ENCODE measurements at regions not wholly inside any gene's neighbourhood (a gene's known extent, or its start where the extent isn't known, plus 50 kb on each side); places are given as distances from the start of the nearest gene placed in this dataset.
"Not testable (repeated sequence)": the region's sequence is repeated elsewhere in the genome, so short reads cannot be mapped to it uniquely, and the experiment has no call there.

DNA sequence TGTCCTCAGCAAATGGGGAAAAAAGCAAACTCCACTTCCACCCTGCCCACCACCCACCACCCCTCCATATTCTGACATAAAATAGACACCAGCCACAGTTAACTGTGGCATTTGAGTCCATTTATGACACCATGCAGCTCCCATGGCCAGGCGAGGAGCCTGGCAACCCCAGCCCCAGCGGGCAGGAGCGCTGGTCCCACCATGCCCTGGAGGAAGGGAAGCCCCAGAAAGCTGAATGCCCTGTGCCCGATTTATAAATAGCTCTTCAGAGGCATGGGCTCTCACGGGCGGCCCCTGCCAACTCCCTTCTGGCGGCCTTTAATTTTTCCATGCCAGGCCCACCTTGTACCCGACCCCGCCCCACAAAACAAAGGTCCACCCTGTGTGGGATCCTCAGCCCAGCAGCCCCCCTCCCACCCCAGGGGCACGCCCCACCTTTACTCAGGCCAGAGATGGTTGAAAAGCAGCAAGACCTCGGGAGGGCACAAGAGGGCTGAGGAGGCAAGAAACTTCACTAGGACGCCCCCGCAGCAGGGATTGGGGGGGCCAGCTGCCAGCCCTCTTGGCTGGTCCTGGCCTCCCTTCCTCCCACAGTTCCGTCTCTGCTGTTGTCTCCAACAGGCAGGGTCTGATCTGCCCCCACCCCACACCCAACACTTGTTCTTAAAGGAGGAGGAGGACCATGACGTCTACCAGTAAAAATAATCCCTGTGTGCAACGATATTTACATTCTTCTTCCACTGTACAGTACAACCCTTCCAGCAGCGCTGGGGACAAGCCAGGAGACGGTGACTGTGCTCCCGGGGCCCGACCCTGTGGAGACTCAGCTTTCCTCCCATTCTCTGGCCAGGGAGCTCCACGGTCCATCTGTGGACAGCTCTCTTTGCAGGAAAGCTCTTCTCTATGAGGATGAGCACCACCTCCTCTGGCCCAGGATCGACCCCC lies 115.6 kb upstream of the CDYL start:
- no peak for FAIRE-seq
- DNase-seq (ENCODE audit: insufficient read length, low spot score), result no peak
- TF ChIP-seq TAF1 (IDR thresholded peaks at IDR 0.05; ENCODE audit: low read depth, low read length) (no peak), POLR2A (IDR thresholded peaks at IDR 0.05; ENCODE audit: low read depth, low read length) (no peak), PAX5 (IDR thresholded peaks at IDR 0.05; ENCODE audit: insufficient read depth, low read length, severe bottlenecking) (no peak), SPI1 (IDR thresholded peaks at IDR 0.05; ENCODE audit: low read depth, low read length) (no peak), POU2F2 (IDR thresholded peaks at IDR 0.05; ENCODE audit: low read depth, low read length) (no peak), POLR2AphosphoS5 (IDR thresholded peaks at IDR 0.05; ENCODE audit: low read depth, low read length) (no peak)

DNA sequence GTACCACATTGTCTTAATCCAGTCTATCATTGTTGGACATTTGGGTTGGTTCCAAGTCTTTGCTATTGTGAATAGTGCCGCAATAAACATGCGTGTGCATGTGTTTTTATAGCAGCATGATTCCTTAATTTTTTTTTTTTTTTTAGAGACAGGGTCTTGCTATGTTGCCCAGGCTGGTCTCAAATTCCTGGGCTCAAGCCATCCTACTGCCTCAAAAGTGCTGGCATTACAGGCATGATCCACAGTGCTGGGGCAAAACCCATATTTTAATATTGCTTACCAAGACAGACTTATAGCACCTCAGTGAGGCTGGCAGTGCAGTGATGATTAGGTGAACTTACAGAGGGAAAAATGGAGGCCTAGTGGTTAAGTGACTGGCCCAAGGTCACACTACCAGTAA lies 116.5 kb upstream of the CDYL start:
- DNase-seq (ENCODE audit: insufficient read length, low spot score); FAIRE-seq: not testable (repeated sequence)

DNA sequence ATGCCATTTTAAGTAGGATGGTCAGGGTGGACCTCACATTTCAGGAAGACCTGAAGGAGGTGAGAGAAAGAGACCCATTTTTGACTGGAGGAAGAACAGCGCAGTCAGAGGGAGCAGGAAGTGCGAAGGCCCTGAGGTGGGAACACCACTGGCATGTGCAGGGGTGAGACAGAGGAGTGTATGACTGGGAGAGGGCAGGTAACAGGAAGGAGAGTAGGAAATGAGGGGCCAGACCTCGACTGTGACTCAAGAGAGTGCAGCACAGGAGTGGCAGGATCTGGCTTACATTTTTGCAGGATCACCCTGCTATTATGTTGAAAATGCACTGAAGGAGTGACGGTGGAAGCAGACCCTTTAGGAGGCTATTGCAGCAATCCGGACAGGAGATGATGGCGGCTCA lies 117.7 kb upstream of the CDYL start:
- FAIRE-seq (no peak), DNase-seq (ENCODE audit: insufficient read length, low spot score) (no peak)
- TF ChIP-seq PAX5 (IDR thresholded peaks at IDR 0.05; ENCODE audit: insufficient read depth, low read length, severe bottlenecking) (no peak), POU2F2 (IDR thresholded peaks at IDR 0.05; ENCODE audit: low read depth, low read length) (no peak), POLR2AphosphoS5 (IDR thresholded peaks at IDR 0.05; ENCODE audit: low read depth, low read length) (no peak), POLR2A (IDR thresholded peaks at IDR 0.05; ENCODE audit: low read depth, low read length) (no peak), TAF1 (IDR thresholded peaks at IDR 0.05; ENCODE audit: low read depth, low read length) (no peak), SPI1 (IDR thresholded peaks at IDR 0.05; ENCODE audit: low read depth, low read length) (no peak)

DNA sequence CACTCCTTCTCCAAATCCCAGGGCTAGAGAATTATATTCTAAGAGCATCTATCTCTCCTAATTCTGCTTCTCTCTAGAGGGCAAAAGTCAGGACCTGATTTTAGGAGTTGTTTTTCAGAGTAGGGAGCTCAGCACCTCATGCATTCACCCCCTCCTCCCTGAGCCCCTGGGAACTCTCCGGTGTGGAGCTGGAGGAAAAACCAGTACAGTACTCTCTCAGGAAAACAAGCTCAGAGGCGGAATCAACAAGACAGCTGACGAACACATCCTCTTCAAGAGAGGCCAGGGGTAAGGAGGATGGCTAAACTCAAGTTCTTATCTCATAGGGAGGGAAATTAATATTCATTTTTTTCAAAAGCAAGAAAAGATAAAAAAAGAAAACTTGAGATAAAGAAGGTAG lies 120.1 kb upstream of the CDYL start:
- DNase-seq (ENCODE audit: insufficient read length, low spot score) (no peak), FAIRE-seq (no peak)
- TF ChIP-seq SPI1 (IDR thresholded peaks at IDR 0.05; ENCODE audit: low read depth, low read length) (no peak), POLR2A (IDR thresholded peaks at IDR 0.05; ENCODE audit: low read depth, low read length) (no peak), POU2F2 (IDR thresholded peaks at IDR 0.05; ENCODE audit: low read depth, low read length) (no peak), POLR2AphosphoS5 (IDR thresholded peaks at IDR 0.05; ENCODE audit: low read depth, low read length) (no peak)

GRCh38 chr6:4655196-4656025 lies 120.8 kb upstream of the CDYL start:
- FAIRE-seq, result no peak
- no peak for TF ChIP-seq POLR2AphosphoS5 (IDR thresholded peaks at IDR 0.05; ENCODE audit: low read depth, low read length)
- no peak for TF ChIP-seq SPI1 (IDR thresholded peaks at IDR 0.05; ENCODE audit: low read depth, low read length)
- TF ChIP-seq POLR2A (IDR thresholded peaks at IDR 0.05; ENCODE audit: low read depth, low read length), result no peak
- TF ChIP-seq TAF1 (IDR thresholded peaks at IDR 0.05; ENCODE audit: low read depth, low read length), result no peak
- no peak for TF ChIP-seq PAX5 (IDR thresholded peaks at IDR 0.05; ENCODE audit: insufficient read depth, low read length, severe bottlenecking)
- TF ChIP-seq POU2F2 (IDR thresholded peaks at IDR 0.05; ENCODE audit: low read depth, low read length), result no peak
- DNase-seq (ENCODE audit: insufficient read length, low spot score), result no peak

DNA sequence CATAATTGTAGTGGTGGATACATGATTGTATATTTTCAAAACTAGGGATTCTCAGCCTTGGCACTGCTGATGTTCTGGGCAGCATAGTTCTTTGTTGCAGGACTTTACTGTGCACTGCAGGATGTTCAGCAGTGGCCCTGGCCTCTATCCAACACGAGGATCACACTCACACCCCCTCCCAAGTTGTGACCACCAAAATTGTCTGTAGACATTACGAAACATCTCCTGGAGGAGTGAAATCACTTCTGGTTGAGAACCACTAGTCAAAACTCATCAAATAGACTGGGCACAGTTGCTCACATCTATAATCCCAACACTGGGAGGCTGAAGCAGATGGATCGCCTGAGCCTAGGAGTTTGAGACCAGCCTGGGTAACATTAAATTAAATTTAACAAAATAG lies 123.1 kb upstream of the CDYL start:
- FAIRE-seq (no peak), DNase-seq (ENCODE audit: insufficient read length, low spot score) (no peak)
- TF ChIP-seq SPI1 (IDR thresholded peaks at IDR 0.05; ENCODE audit: low read depth, low read length) (no peak), POU2F2 (IDR thresholded peaks at IDR 0.05; ENCODE audit: low read depth, low read length) (no peak)

GRCh38 chr6:4651831-4652467 lies 124.3 kb upstream of the CDYL start:
- no peak for FAIRE-seq
- no peak for TF ChIP-seq TAF1 (IDR thresholded peaks at IDR 0.05; ENCODE audit: low read depth, low read length)
- TF ChIP-seq POLR2AphosphoS5 (IDR thresholded peaks at IDR 0.05; ENCODE audit: low read depth, low read length), result no peak
- TF ChIP-seq SPI1 (IDR thresholded peaks at IDR 0.05; ENCODE audit: low read depth, low read length), result no peak
- TF ChIP-seq POLR2A (IDR thresholded peaks at IDR 0.05; ENCODE audit: low read depth, low read length), result no peak
- TF ChIP-seq PAX5 (IDR thresholded peaks at IDR 0.05; ENCODE audit: insufficient read depth, low read length, severe bottlenecking), result no peak
- no peak for TF ChIP-seq POU2F2 (IDR thresholded peaks at IDR 0.05; ENCODE audit: low read depth, low read length)
- DNase-seq (ENCODE audit: insufficient read length, low spot score), result no peak

- no peak for FAIRE-seq
- TF ChIP-seq SPI1 (IDR thresholded peaks at IDR 0.05; ENCODE audit: low read depth, low read length) (no peak), POLR2AphosphoS5 (IDR thresholded peaks at IDR 0.05; ENCODE audit: low read depth, low read length) (no peak), TAF1 (IDR thresholded peaks at IDR 0.05; ENCODE audit: low read depth, low read length) (no peak), POLR2A (IDR thresholded peaks at IDR 0.05; ENCODE audit: low read depth, low read length) (no peak), PAX5 (IDR thresholded peaks at IDR 0.05; ENCODE audit: insufficient read depth, low read length, severe bottlenecking) (no peak), POU2F2 (IDR thresholded peaks at IDR 0.05; ENCODE audit: low read depth, low read length) (no peak)
- no peak for DNase-seq (ENCODE audit: insufficient read length, low spot score)
Observed at GRCh38 chr6:4649728-4650127, 126.5 kb upstream of the CDYL start.

DNA sequence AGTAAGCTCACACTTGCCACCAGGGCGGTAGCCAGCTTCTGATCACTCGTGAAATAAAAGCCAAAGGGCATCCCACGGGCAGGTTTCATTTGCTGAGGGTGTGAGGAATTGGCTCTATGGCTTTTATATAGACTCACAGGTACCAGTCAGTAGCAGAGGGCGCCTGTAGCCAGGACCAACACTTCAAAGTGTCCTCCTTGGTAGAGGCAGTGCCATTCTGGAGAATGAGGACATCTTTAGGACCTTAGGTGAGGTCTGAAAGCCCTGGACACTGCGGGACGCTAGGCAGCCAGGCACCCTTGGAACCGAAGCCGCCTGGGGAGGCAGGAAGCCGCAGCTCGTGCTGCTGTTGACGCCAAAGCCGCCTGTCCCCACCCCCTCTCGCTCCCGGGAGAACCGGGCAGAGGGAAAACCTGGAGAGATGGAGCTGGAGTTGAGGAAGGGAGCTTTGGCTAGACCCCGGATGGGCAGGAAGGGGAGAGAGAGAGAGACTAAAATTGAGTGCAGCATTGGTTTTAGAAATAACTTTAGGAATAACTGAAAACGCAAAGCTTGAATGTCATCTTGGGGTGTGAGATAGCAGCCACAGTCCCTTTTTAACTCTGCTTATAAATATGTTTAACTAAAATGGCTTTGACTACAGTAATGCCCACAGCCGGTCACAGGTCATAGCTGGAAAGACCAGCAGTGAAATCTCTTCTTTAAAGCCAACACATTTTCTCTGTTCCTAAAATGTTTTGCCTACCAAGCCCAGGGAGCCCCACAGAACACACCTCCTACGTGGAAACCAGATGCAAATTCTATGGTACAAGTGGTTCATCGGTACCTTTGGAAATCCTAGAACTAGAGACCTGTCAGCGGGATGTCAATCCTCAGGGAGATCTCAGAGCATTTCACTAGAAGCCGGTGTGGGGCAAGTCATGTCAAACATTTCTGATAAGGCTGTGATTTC lies 128.5 kb upstream of the CDYL start:
- no peak for FAIRE-seq
- TF ChIP-seq POLR2A (IDR thresholded peaks at IDR 0.05; ENCODE audit: low read depth, low read length) (no peak), TAF1 (IDR thresholded peaks at IDR 0.05; ENCODE audit: low read depth, low read length) (no peak), POLR2AphosphoS5 (IDR thresholded peaks at IDR 0.05; ENCODE audit: low read depth, low read length) (no peak), POU2F2 (IDR thresholded peaks at IDR 0.05; ENCODE audit: low read depth, low read length) (no peak), PAX5 (IDR thresholded peaks at IDR 0.05; ENCODE audit: insufficient read depth, low read length, severe bottlenecking) (no peak), SPI1 (IDR thresholded peaks at IDR 0.05; ENCODE audit: low read depth, low read length) (no peak)
- DNase-seq (ENCODE audit: insufficient read length, low spot score), result no peak

Measured in GM12891 (cell line).